ENCODE measurements at regions not wholly inside any gene's neighbourhood (a gene's known extent, or its start where the extent isn't known, plus 50 kb on each side); places are given as distances from the start of the nearest gene placed in this dataset.

GRCh38 chr14:89498878-89499277 is 81.8 kb upstream of the FOXN3 start:
- in situ Hi-C loops (cut with HindIII; ENCODE audit: low sequenced_read_pairs) = no loop called here

- in situ Hi-C loops (cut with HindIII; ENCODE audit: low sequenced_read_pairs) = no loop called here
Measured at GRCh38 chr14:89495718-89496117, 78.7 kb upstream of the FOXN3 start.

GRCh38 chr14:89493877-89494634 is 77.0 kb upstream of the FOXN3 start:
- in situ Hi-C loops (cut with HindIII; ENCODE audit: low sequenced_read_pairs) = no loop called here

DNA sequence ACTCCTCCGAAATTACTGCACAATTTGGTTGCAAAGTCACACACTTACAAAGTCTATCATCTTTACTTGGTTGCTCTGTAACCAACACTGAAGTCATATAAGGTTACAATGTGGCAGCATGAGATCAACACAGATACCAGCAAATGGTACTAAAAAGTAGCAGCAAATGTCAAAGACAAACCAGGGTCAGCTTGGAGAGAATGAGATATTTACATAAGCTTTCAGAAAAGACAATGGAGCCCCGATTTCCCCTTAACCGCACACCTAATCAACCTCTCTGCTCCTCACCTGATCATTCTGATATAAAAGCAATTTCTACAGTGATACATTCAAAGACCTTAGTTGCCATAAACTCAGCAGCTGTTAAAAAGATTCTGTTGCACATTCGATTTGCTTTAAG is 76.4 kb upstream of the FOXN3 start:
- in situ Hi-C loops (cut with HindIII; ENCODE audit: low sequenced_read_pairs) = no loop called here

GRCh38 chr14:89491711-89492381 is 74.8 kb upstream of the FOXN3 start:
- in situ Hi-C loops (cut with HindIII; ENCODE audit: low sequenced_read_pairs) = no loop called here

DNA sequence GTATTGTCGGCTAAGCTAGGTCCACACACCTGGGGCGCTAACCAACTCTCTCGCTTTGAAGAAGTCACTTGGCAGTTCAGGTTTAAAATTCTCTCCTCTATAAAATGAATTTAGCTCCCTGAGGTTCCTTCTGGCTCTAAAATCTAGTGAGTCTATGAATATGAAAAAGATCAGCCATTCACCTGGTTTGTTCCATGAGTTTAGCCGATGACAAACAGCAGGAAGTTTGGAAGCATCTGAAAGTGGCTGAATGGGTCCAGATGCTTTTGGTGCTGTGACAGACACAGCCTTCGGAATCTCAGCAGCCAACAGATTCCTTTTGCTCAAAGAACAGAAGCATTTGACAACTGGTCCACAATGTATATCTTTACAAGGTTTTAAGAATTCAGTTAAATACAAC is 73.4 kb upstream of the FOXN3 start:
- in situ Hi-C loops (cut with HindIII; ENCODE audit: low sequenced_read_pairs) = no loop called here

GRCh38 chr14:89489761-89490437 is 72.9 kb upstream of the FOXN3 start:
- in situ Hi-C loops (cut with HindIII; ENCODE audit: low sequenced_read_pairs) = no loop called here

DNA sequence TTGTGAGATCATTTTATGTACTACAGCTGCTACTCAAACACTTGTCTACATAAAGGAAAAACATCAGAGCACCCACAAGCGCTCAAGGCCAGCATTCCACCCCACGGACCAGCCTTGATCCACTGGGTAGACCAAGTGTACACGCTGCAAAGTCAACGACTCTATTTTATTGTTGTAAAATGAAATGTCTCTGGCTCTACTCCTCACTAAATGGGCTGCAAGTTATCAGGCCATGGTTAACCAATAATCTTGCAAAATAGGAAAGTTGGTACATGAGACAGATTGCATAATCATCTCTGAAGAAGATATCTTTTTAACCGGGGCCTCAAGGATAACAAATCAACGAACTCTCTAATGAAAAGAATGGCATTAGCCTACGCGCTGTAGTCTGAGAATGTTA is 69.9 kb upstream of the FOXN3 start:
- in situ Hi-C loops (cut with HindIII; ENCODE audit: low sequenced_read_pairs) = no loop called here

DNA sequence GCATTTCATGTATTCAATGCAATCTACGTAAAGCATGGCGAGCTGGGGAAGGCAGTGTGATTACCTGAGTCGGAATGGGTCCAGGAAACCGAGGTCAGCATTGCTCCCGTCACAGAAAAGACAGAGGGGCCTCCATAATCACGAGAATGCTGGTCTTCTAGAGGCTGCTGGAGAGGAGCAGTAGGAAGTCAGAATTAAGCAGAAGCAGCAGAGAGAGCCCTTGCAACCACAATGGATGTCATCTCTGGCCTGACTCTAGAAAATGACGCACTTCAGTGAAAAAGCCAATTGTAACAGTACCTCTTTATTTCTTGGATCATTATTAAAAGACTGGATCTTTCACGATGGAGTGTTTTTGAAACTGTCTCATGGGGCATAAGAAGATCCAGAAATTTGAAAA is 69.5 kb upstream of the FOXN3 start:
- in situ Hi-C loops (cut with HindIII; ENCODE audit: low sequenced_read_pairs) = no loop called here

DNA sequence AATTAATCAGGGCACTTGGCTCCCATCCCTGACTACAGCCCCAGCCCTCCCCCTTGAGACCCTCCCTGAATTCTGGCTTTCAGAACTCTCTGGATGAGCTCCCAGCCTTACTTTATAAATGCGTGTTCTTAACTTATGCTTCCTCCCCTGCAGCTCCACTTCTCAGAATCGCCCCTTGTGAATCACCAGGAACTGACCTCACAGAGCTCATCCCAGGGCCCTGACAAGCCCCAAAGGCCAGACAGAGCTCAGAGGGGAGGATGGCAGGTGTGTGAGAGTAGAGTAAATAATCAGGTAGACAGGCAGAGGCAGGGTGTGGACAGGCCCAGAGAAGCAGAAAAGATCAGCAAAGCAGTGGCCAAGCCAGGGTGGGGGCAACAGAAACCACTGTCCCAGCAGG is 68.2 kb upstream of the FOXN3 start:
- in situ Hi-C loops (cut with HindIII; ENCODE audit: low sequenced_read_pairs) = no loop called here

- in situ Hi-C loops (cut with HindIII; ENCODE audit: low sequenced_read_pairs) = loop anchor here (5.0 kb wide), 1 partner anchor 37 kb away; no protein-coding TSS in a partner anchor
Measured at GRCh38 chr14:89484051-89484844, 67.2 kb upstream of the FOXN3 start.

DNA sequence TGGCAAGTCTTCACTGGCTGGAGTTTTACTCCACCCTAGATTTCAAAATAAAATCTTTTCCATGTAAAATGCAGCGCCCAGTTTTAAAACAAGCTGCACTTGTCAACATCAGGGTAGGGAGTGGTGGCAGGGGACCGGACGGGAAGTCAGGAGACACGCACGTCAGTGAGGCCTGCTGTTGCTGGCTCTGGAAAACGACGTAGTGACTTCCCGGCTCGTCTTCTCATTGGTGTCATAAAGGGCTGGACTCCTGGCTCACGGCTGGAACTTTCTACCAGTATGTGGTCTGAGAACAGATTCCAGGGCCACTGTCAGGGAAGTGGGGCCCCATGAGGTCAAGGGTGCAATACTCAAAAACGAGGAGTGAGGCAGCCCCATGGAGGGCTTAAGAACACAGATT is 64.2 kb upstream of the FOXN3 start:
- in situ Hi-C loops (cut with HindIII; ENCODE audit: low sequenced_read_pairs) = loop anchor here (5.0 kb wide), 1 partner anchor 34 kb away; no protein-coding TSS in a partner anchor

GRCh38 chr14:89480278-89480677 is 63.2 kb upstream of the FOXN3 start:
- in situ Hi-C loops (cut with HindIII; ENCODE audit: low sequenced_read_pairs) = loop anchor here (5.0 kb wide), 1 partner anchor 33 kb away; no protein-coding TSS in a partner anchor

DNA sequence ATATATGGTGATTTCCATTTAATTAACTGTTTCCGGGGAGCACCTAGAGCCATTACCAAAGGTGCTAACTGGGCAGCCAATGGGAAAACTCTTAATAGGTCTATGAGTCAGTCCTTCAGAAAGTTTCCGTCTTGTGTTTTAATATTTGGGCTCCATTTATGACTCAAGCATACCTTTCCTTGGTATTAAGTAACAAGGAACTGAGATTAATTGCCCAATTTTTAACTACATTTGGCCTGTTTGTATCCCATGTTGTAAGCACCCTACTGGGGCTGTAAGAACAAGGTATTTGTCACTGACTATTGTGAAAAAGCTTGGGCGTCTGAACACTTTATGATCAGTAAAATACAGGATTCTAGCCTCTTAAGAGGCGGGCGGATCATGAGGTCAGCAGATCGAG is 62.8 kb upstream of the FOXN3 start:
- in situ Hi-C loops (cut with HindIII; ENCODE audit: low sequenced_read_pairs) = loop anchor here (5.0 kb wide), 1 partner anchor 33 kb away; no protein-coding TSS in a partner anchor

GRCh38 chr14:89477391-89477790 is 60.4 kb upstream of the FOXN3 start:
- in situ Hi-C loops (cut with HindIII; ENCODE audit: low sequenced_read_pairs) = no loop called here

GRCh38 chr14:89476354-89476896 is 59.4 kb upstream of the FOXN3 start:
- in situ Hi-C loops (cut with HindIII; ENCODE audit: low sequenced_read_pairs) = no loop called here

DNA sequence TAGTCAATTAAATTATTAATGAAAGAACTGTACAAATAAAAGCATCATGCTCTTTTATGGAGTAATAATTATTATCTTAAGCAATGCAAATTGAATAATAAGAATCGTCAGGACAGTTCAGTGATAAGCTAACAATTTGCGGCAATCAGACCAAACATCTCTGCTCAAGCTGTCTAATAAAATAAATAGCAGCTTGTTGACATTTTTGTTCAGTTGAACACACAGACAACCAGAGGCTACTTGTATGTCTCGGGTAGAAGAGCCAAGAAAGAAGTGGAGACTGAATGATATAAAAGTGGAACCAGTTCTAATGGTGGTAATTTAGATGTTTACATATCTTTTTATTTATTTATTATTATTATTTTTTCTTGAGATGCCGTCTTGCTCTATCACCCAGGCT is 57.4 kb upstream of the FOXN3 start:
- in situ Hi-C loops (cut with HindIII; ENCODE audit: low sequenced_read_pairs) = no loop called here

GRCh38 chr14:89473989-89474388 is 57.0 kb upstream of the FOXN3 start:
- in situ Hi-C loops (cut with HindIII; ENCODE audit: low sequenced_read_pairs) = no loop called here

- in situ Hi-C loops (cut with HindIII; ENCODE audit: low sequenced_read_pairs) = no loop called here
Measured at GRCh38 chr14:89473569-89473968, 56.5 kb upstream of the FOXN3 start.

DNA sequence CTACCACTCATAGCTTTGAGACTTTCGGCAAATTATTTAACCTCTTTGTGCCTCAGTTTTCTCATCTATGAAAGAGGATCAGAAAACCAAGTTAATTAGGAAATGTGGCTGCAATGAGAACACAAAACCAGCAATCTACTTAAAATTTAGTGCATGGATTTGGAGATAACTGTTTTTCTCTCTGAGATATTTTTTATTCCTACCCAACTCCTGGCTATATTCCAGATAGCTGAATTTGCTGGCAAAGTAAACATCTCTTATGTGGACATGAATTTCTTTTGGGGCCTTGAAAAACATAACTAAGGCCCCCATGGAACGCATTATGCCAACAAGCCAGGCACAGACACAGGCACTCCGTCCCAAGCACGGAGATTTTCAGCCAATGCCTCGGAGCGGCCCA is 53.4 kb upstream of the FOXN3 start:
- in situ Hi-C loops (cut with HindIII; ENCODE audit: low sequenced_read_pairs) = no loop called here

All from DLD1 (cell line).